ENCODE measurements at regions not wholly inside any gene's neighbourhood (a gene's known extent, or its start where the extent isn't known, plus 50 kb on each side); places are given as distances from the start of the nearest gene placed in this dataset.

DNA sequence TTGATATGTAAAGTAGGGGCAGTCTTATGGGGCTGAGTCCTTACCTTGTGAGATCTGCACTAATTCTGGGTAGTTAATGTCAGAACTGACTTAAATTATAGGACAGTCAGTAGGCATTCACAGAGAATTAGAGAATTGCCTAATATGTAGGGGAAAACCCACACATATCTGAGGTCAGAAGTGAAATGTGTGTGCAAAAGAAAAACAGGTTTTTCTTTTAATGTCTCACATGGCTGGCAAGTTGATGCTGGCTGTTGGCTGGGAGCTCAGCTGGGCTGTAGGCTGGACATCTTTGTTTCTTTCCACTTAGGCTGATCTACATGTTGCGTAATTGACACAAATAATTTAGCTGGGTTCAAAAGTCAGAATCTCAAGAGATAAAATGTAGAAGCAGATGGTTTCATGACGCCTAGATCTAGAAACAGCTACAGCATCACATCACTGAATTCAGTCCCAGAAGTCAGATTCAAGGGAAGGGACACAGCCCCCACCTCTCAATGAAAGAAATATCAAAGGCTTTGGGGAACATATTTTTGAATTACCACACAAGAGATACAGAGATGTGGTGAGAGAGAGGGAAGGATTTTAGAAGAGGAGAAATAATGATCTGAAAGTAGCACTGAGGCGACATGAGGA, 98.9 kb downstream of the TNFSF18 start:
- DNase-seq (ENCODE audit: low read depth, low spot score): no peak

GRCh38 chr1:172952516-172952915, 98.2 kb downstream of the TNFSF18 start:
- no peak for DNase-seq (ENCODE audit: low read depth, low spot score)

- DNase-seq (ENCODE audit: low read depth, low spot score): no peak
These were observed 96.1 kb downstream of the TNFSF18 start for GRCh38 chr1:172954476-172955150.

- no peak for DNase-seq (ENCODE audit: low read depth, low spot score)
These were observed 95.5 kb downstream of the TNFSF18 start for GRCh38 chr1:172955161-172955815.

DNA sequence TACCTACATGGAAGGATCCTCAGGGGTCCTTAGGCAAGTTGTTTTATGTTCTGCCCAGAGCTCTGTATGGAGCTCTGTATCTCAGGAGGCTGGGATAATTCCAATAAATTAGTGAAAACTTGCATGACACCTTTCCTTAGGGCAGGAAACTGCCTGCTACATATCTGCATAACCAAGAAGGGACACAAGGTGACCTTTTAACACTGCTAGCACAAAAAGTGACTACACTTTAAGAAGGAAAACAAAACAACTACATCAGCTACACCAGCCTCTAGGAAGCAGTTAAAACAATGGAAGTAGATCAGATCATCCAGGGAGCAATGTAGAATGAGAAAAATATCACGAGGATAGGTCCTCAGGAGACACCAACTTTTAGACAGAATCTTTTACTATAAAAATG, 93.9 kb downstream of the TNFSF18 start:
- no peak for DNase-seq (ENCODE audit: low read depth, low spot score)

DNA sequence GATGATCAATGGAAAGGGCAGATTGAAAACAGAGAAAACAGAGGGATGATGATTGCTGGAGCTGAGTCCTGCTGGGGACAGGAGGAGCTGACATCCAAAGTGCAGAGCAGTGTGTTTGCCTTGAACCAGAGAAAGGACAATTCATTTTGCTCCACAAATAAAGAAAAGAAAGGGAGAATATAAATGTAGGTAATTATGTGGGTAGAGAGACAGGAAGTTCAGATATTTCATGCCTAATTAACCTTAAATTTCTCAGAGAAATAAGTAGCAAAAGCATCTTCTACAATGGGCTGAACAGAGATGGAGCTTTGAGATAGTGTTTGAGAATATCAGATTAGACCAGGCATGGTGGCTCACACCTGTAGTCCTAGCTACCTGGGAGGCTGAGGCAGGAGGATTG, 93.2 kb downstream of the TNFSF18 start:
- DNase-seq (ENCODE audit: low read depth, low spot score): no peak

DNA sequence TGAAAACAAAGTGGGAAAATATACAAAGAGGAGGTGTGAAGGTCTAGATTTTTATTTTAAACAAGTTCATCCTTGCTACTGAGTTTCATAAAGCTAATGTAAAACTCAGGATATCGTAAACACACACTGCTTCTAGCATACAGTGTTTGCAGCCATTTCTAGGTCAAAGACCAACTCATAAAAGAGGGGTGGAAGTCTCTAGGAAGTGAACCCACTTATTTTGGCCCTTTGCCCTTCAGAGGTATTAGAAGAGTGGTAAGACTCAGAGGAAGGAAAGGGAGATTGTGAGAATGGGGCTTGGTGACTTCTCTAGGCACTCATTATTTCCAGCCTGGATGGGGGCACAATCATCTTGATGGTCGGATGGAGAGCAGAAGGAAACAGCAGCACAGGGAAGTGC, 91.2 kb downstream of the TNFSF18 start:
- DNase-seq (ENCODE audit: low read depth, low spot score): no peak

- no peak for DNase-seq (ENCODE audit: low read depth, low spot score)
These were observed 90.7 kb downstream of the TNFSF18 start for GRCh38 chr1:172960019-172960418.

GRCh38 chr1:172960454-172961208, 90.1 kb downstream of the TNFSF18 start:
- DNase-seq (ENCODE audit: low read depth, low spot score): no peak

GRCh38 chr1:172964864-172965263, 85.9 kb downstream of the TNFSF18 start:
- no peak for DNase-seq (ENCODE audit: low read depth, low spot score)

GRCh38 chr1:172966844-172967540, 83.7 kb downstream of the TNFSF18 start:
- no peak for DNase-seq (ENCODE audit: low read depth, low spot score)

GRCh38 chr1:172967936-172968335, 82.8 kb downstream of the TNFSF18 start:
- no peak for DNase-seq (ENCODE audit: low read depth, low spot score)

DNA sequence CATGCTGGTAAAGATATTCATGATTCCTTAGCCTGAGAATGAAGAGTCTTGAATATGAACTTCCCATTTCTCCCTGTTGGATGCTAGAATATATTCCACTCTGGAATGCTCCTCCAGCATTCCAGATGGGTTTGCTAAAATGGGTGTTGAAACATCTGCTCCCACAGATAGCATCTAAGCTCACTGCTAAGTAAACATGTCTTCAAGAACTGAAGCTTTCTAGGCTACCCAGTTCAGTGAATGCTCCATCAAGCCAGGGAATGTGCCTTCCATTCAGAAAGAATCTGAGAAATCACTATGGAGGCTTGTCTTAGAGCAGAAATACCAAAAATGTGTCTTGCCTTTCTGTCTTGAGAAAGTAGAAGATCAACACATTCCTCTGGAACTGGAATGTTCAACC, 81.1 kb downstream of the TNFSF18 start:
- DNase-seq (ENCODE audit: low read depth, low spot score): no peak

DNA sequence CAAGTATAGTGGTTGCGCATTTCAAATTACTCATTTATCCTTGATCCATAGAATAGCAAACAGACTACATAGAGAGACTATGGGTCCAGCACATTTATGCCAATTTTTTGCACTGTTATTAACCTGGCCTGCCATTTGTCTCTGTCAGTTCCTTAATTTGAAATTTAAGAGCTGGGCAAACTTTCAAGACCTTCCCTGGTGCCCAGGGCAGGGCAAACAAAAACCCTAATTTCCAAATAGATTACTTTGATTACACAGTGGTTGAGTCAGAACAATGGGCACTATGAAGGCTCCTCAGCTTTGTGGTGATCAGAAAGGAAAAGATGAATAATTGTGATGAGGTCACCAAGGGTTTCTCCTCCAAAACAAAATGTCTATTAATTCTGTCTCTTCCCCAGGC, 80.6 kb downstream of the TNFSF18 start:
- no peak for DNase-seq (ENCODE audit: low read depth, low spot score)

GRCh38 chr1:172971241-172971640, 79.5 kb downstream of the TNFSF18 start:
- peak; percentile 4 for DNase-seq (ENCODE audit: low read depth, low spot score)

DNA sequence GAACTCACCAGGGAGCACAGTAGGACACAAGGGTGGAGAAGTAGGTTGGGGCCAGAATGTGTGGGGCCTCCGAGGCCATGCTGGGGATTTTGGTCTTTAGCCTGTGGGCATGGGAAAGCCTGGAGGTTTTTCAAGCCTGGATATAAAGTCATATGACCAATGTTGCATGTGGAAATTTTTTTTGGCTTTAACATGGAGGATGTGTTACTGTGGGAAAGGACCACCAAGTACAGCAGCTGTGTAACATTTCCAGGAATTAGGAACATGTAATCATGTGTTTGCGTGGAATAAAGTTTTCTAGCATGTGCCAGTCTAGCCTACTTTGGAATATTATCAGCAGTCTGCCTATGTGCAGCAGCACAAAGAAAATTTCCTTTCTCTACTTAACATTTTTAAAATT, 78.5 kb downstream of the TNFSF18 start:
- no peak for DNase-seq (ENCODE audit: low read depth, low spot score)

DNA sequence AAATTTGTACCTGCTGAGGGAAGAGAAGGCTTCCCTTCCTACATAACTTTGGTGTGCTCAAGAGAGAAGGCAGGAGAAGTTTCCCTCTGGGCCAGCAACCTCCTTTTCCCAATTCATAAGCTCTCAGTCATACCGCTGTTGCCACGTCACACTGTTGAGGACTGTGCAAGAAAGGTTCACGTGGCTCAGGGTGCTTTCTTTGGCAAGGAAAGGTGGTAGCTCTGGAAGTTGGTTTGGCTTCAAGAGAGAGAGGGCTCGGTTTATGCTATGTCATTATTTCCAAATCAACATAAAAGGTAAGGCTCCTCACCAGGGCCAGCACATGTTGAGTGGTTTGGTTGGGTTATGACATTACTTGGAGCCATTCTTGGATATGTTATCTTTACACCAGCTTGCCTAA, 77.3 kb downstream of the TNFSF18 start:
- no peak for DNase-seq (ENCODE audit: low read depth, low spot score)

DNA sequence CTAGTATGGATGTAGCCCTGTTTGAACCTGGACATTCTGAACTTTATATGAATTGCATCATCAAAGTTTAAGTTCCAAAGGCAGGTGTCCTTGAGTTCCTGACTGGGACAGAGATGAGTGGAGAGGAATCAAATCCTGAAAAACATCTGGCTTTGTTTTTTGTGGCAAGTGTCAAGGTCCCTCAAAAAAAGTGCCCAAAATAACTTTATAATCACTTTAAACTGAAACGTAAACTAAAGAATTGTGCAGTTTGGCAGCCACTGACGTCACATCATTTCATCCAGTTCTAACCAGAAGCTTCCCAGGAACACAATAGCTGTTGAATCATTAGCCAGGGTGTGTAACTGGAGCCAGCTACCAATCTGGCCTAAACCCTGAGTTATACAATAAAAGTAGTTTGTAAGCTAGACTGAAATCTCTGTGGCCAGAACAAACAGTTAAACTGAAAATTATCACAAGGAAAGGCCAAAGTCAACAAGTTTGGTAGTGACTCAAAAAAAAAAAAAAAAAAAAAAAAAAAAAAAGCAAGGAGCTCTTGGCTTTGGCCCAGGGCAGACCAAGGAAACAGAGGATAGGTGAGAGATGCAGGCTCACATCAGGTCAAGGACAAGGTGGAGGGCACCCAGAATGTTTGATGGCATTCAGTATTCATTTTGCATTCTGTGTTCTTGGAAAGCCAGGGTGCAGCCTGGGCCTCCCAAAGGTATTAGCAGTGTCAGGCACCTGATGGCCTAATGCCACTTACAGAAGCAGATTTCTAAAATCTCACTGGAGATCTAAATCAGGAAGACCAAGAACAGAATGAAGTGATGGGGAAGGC, 74.3 kb downstream of the TNFSF18 start:
- no peak for DNase-seq (ENCODE audit: low read depth, low spot score)

GRCh38 chr1:172977296-172978017, 73.3 kb downstream of the TNFSF18 start:
- no peak for DNase-seq (ENCODE audit: low read depth, low spot score)

DNA sequence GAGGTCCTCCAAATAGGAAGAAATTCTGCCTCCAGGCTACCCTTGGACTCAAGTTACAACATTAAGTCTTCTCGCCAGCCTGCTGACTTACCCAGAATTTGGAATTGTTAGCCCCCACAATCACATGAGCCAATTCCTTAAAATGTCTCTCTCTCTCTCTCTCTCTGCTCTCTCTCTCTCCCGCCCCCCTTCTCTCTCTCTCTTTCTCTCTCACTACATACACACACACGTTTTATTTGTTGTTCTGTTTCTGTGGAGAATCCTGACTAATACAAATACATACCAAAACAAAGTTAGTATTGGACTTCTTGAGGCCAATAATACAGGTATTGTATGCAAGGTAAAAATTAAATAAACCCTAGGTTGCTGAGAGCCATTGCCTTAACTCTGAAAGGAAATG, 72.1 kb downstream of the TNFSF18 start:
- peak; percentile 8 for DNase-seq (ENCODE audit: low read depth, low spot score)

All from ELF-1 (cell line).